ENCODE measurements at regions not wholly inside any gene's neighbourhood (a gene's known extent, or its start where the extent isn't known, plus 50 kb on each side); places are given as distances from the start of the nearest gene placed in this dataset.
"Not testable (repeated sequence)": the region's sequence is repeated elsewhere in the genome, so short reads cannot be mapped to it uniquely, and the experiment has no call there.

DNA sequence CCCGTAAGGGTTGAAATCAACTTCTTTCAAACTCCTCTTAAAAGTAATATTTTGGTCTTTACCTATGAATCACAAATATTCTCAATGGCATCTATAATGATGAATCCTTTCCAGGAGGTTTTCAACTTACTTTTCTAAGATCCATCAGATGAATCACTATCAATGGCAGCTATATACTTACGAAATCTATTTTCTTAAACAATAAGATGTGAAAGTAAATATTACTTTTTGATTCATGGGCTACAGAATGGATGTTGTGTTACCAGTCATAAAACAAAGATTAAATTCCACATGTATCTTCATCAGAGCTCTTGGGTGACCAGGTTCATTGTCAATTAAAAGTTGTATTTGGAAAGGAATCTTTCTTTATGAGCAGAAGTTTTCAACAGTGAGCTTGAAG is 1877.7 kb upstream of the ACO1 start:
- DNase-seq: no peak

DNA sequence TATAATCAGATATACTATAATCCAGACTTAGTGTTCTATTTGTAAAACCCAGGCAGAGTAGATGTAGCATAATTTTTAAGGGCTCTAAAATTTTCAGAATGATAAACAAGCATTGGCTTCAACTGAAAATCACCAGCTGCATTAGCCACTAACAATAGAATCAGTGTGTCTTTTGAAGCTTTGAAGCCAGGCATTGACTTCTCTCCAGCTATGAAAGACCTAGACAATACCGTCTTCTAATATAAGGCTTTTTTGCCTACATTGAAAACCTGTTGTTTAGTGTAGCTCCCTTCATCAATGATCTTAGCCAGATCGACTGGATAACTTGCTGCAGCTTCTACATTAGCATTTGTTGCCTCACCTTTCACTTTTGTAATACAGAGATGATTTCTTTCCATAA is 1877.3 kb upstream of the ACO1 start:
- DNase-seq: no peak

DNA sequence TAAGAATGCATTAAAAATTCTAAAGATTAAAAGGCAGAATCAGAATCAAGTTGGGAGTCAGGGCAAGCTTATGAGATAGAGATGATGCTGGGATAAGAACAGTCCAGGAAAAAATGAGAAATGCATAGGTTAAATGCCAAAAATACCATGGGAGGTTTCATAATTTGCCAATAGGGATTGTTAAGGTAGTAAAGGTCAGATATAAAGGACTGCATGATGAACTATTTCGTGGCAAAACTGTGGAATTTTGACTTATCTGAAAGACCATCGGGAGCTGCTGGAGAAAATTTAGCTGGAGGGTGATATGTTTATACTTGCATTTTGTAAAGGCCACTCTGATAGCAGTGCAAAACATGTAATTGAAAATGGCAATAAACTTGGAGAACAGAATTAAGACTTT is 1872.8 kb upstream of the ACO1 start:
- DNase-seq: no peak

DNA sequence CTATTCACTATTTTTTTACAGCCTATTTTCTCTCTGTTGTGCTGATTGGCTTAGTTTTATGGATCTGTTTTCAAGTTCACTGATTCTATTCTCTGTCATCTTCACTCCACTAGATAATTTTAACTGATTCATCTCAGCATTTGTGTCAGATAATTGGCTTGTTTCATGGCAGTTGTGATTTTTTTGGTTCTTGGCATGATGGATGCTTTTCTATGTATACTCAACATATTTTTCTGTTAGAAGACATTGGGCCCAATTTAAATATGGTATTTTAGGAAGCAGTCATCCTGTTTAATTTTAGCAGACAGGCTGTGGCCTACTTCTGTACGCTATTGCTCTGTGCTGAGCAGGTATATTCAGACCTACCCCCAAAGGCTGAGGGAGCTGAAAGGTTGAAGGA is 1865.3 kb upstream of the ACO1 start:
- DNase-seq: no peak

DNA sequence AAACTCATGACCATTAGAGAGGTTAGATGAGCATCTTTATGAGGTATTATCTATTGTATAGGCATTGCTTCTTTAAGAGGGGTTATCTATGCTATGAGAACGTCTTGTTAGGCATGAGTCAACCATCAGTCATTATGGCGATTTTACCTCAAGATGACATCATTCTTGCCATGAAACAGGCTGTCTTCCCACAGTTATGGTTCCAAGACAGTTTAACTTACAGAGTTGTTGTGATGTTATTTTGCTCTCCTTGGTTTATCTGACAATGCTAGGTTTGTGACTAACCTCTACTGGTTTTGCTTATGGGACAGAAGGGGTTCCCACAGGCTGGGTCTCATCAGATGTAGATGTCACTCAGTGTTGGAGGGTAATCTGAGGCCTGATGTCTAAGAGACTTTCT is 1864.7 kb upstream of the ACO1 start:
- no peak for DNase-seq

DNA sequence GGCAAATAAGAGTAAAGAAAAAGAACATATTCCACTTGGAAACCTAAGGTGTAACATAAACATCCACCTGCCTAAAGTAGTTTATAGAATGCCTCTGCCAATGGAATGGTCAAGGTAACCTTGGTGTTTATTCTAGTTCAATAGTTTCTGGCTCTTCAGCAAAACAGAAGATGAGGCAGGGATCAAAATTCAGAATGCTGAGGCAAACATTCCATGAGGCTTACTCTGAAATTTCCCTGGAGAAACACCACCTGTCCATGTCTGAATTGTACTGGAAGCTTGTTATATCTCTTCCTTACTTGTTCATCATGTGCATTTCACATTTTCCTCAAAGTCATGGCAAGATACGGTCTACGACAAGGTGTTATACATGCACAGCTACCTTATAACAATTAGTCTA is 1862.4 kb upstream of the ACO1 start:
- DNase-seq: no peak

DNA sequence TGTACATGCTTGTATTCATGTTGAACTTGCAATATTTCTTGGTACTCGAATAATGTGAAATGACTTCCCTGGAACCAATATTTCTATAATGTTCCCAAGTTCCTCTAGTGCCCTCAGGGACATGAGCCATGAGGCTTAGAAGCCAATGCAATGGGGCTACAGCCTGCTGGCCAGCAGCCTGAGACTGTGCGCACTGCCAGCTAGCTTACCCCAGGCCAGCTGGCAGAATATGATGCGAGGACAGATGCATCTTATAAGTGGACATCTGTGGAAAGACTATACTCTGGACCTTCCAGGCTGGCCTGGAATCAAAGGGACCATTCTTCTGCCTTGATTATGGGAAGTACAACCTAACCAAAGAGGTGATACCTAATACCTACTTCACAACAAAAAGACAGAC is 1862.0 kb upstream of the ACO1 start:
- DNase-seq: no peak

DNA sequence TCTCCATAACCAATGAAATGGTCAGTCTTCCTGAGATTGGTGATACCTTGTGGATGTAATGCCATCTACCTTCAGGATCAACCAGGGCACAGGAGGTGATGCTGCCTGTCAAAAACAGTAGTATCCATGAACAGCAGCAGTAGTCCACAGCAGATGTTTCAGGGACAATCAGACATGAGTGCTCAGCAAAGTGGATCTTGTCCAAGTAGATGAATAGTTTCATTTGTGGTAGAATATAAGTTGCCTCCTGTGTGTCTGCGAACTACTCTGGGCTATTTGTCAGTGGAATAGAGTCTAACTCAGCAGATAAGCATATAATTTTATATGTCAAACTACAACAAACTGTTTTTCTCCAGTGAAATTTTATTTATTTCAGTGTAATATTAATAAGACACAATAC is 1860.1 kb upstream of the ACO1 start:
- DNase-seq: no peak

DNA sequence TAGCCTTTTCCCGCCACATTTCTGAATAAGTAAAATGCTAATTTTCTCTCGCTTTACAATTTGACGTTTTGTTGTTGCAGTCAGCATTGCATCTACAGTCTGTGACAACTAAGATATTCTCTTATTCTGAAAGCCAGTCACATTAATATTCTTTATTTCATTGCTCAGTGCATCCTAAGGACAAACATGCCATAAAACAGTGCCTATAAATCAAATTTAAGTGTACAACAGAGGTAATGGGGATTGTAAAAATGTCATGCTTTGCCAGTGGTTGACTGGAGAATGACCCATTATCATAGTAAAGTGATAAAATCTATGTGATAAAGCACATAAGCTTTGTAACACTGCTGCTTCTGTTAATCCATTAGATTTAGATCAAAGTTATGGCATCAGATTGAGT is 1850.0 kb upstream of the ACO1 start:
- no peak for DNase-seq

DNA sequence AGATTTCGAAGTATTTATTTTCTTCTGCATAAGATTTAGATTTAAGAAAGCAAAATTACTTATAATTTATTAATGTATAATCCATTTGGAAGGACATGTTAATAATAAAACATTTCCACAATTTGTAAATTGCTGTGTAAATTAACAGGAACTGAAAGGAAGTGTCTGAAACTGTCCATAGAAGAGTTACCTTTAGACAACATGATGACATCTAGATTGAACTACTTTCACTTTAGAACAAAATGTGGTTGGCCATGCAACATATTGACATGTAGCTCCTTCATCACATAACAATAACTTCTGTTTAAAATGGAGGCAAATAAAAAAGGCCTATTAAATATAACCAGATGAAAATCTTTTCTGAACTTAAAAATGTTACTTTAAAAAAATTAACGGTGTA is 1849.5 kb upstream of the ACO1 start:
- DNase-seq: no peak

DNA sequence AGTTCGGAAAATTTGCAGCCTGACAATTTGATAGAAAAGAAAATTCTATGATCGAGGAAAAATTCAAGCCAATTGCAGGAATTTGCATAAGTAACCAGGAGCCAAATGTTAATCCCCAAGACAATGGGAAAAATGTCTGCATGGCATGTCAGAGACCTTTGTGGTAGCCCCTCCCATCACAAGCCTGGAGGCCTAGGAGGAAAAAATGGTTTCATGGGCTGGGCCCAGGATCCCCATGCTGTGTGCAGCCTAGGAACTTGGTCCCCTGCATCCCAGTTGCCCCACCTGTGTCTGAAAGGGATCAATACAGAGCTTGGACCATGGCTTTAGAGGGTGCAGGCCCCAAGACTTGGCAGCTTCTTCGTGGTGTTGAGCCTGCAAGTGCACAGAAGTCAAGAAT is 1847.9 kb upstream of the ACO1 start:
- DNase-seq: no peak

DNA sequence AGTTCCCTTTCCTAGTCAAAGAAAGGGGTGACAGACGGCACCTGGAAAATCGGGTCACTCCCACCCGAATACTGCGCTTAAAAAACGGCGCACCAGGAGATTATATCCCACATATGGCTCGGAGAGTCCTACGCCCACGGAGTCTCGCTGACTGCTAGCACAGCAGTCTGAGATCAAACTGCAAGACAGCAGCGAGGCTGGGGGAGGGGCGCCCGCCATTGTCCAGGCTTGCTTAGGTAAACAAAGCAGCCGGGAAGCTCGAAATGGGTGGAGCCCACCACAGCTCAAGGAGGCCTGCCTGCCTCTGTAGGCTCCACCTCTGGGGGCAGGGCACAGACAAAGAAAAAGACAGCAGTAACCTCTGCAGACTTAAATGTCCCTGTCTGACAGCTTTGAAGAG is 1844.7 kb upstream of the ACO1 start:
- DNase-seq: not testable (repeated sequence)

DNA sequence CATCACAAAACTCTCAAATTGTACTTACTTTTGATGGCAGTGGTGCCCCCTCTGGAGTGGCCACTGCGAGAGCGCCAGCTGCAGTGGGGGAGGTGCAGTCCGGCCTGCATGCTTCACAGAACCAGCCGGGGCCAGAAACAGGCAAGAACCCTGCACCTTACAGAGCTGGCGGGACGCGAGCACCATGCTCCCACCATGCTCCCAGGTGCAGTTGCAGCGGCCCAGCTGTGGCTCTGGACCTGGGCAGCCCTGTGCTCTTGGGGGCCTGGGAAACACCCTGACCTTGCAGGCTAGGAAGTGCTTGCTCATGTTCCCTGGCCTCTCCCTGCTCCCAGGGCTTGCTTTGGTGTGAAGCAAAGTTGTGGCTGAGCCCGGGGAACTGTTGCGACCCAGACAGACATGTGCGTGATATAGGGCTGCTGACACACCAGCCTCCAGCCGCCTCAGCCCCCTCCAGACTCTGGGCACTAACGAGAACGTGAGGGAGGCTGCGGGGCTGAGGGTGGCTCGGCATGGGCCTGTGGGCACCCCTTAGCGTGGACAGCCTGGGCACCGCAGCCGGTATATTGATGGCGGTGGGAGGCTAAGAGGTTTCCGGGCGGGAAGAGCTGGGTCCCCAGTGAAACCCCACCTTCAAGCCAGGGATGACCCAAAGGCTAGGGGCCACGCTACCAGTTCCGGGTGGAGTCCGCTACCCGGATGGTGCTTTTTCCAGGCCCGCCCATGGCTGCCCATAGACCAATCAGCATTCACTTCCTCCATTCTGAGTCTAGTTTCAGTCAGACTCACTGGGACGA is 1809.9 kb upstream of the ACO1 start:
- DNase-seq: no peak

DNA sequence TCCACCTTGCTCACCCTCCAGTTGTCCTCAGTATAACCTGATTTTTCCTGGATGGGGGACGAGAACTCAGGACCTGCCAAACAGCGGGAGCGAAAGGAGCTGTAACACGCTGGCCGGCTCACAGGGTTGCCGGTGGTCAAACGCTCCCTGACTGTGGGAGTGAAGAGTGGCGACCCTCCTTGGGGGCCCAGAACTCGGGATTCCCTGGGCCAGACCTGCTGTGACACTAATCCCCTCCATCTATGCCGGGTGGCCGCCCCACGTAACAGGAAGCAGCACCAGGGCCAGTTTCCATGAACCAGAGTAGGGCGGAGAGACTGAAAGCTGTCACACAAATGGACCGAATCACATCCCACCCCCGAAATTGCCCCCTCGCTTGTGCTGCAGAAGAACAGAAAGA is 1809.2 kb upstream of the ACO1 start:
- DNase-seq: no peak

DNA sequence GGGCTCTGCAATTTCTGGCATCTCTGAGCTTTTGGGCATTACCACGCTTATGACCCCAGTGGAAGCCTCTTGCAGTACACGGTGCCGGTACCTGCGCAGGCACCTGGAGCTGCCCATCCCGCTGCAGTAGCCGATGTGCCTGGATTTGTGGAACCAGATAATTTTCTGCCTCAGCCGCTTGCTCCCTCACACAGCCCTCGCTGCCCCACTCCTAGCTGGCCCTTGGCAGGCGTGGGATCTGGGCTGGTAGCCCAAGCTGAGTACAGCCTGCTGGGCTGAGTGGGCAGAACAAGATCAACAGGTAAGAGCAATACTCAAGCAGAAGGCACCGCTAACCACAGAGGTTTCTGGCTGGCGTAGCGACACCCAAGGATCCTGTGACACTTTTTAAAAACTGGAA is 1808.8 kb upstream of the ACO1 start:
- DNase-seq: no peak

DNA sequence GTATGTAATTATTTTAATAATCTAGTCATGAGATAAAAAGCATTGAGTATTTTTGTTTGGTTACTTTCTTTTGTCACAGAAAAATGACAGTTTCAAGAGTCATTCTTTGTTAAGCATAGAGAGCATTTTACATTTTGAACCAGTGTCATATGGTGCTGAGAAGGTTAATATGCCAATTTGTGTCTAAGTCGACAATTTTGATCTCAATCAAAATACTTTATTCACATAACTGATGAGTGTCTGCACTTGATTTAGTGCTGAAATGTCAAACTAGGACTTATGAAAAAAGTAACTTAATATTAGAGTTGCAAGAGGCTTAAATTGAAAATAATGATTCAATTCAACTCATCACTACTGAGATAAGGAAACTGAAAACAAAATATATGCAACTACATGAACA is 1804.6 kb upstream of the ACO1 start:
- no peak for DNase-seq

DNA sequence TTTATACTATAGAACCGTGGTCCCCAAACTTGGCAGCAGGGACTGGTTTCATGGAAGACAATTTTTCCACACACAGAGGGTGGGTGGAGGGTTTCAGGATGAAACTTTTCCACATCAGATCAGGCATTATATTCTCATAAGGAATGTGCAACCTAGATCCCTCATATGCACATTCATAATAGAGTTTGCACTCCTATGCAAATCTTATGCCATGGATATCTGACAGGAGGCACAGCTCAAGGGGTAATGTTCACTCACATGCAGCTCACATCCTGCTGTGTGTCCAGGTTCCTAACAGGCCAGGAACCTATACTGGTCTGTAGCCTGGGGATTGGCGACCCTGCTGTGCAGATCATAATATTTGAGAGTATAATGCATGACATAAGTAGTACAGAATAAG is 1802.2 kb upstream of the ACO1 start:
- DNase-seq: no peak

DNA sequence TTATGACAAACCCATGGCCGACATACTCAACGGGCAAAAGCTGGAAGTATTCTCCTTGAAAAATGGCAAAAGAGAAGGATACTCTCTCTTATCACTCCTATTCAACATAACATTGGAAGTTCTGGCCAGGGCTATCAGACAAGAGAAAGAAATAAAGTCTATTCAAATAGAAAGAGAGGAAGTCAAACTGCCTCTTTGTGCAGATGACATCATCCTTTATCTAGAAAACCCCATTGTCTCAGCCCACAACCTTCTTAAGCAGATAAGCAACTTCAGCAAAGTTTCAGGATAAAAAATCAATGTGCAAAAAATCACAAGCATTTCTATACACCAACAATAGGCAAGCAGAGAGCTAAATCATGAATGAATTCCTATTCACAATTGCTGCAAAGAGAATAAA is 1799.9 kb upstream of the ACO1 start:
- no peak for DNase-seq

DNA sequence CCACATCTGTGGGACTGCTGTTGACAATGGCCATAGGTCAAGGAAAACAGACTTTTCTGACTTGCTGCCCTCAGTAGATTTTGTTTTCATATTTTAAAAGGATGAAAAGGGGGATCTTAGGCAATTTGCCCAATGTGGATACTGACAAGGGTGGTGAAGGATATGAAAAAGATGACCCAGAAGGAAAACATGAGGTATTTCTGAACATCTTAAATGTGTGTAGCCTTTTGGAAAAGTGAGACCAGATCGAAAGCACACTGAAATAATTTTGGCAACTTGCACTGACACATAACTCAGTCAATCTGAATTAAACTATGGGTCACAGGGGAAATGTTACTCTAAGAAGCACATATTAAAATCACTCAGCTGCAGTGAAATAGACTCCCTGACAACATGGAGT is 1793.0 kb upstream of the ACO1 start:
- no peak for DNase-seq

DNA sequence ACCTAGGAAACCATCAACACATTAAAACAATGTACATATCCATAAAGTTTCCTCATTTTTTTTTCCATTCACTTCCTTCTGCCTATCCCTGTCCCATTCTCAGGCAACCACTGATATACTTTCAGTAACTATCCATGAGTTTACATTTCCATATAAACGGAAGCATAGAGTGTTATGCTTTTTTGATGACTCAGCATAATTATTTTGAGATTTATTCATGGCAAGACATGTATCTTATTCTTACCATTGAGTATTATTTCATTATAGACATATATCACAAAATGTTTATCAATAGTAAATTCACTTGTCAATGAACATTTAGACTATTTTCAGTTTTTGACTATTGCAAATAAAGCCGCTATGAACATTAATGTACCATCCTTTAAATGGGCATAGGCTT is 1786.8 kb upstream of the ACO1 start:
- DNase-seq: no peak

DNA sequence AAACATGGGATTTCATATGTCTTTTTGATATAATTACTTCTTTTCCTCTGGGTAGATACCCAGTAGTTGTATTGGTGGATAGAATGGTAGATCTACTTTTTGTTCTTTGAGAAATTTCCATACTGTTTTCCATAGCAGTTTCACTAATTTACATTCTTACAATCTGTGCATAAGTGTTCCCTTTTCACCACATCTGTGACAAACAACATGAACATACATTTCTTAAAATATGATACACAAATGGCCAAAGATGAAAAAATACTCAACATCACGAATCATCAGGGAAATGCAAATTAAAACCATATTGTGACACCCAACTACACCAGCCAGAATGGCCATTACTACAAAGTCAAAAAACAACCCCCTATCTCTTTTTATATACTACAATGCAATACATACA is 1778.5 kb upstream of the ACO1 start:
- no peak for DNase-seq

DNA sequence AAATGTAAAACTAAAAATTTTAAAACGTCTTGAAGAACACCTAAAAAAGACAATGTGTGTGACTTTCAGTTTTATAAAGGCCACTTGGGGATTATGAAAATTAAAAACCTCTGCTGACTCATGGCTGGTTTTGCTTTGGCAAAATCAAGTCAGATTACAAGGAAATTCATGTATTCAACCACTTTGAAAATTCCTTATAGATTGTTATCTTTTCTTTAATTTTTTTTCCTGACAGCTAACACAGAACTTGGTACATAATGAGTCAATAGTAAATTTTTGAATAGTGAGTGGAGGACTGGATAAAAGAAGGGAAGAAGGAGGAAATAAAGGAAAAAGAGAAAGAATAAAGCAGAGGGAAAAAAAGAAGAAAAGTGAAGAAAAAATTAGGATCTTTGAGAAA is 1774.7 kb upstream of the ACO1 start:
- DNase-seq: no peak

DNA sequence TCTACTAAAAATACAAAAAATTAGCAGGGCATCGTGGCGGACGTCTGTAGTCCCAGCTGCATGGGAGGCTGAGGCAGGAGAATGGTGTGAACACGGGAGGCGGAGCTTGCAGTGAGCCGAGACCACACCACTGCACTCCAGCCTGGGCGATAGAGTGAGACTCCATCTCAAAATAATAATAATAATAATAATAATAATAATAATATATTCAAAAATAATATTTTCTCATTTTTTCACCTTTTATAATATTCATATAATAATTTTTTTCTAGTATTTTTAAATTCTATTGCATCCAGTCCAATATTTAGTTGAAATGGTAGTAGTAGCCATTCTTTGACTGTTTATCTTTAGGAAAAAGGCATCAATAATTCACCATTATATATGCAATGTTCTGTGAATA is 1767.7 kb upstream of the ACO1 start:
- DNase-seq: not testable (repeated sequence)

DNA sequence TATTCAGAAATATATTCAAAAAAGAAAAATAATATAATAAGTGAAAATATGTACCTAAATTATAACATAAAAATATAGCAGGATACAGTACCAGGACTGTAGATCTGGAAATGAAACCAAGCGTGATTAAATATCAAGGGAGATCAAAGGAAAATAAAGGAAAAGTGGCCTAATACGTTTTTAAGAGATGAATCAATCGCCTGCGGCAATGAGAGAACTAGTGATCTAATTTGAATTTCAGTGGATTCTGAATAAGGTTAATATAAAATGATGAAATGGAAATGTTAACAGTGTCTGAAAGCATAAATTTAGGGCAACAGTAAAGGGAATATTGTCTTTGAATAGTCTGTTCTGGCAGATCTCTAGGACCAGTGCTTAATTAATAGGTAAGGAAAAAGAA is 1761.9 kb upstream of the ACO1 start:
- no peak for DNase-seq

DNA sequence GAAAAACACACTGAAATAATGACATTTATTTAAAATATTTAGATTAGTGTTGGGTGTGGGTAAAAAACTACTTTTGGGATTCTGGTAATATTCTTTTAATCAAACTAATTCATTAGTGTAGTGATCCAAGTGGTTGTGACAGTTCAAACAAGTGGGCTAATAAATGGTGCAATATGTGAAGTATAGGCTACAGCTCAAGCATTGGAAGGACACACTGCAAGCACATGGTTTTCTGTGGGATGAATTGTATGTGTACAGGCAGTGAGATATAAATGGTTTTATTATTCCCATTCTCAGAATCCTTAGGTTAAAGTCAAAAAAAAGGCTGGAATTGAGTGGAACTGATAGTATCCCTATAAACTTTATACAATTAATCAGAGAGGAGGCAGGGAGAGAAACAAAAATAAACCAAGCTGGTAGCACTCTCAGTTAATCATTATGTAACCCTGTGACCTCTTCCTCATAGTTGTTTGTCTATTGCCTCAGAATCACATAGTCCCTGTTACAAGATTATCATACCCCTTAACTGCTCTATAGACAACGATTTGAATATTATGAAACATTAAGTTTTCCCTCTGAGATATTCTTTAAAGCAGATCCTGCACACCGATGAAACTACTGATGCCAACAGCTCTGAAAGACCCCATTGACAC is 1755.4 kb upstream of the ACO1 start:
- no peak for DNase-seq

Data from NCI-H1105 (cell line).